B cell (primary cell): ENCODE measurements at regions not wholly inside any gene's neighbourhood (a gene's known extent, or its start where the extent isn't known, plus 50 kb on each side); places are given as distances from the start of the nearest gene placed in this dataset.

ENCODE experiments used
- ATAC-seq: fragments of 200-7000 bp; cut with Tn5 transposase; one replicate; pipeline ENCODE4 v1.10.0; 2021; ENCODE audit warnings: low read depth, mild to moderate bottlenecking, moderate number of reproducible peaks, moderate library complexity
- CTCF ChIA-PET: fragments of 350-600 bp; sonication (Branson Sonifier 250); formaldehyde crosslinking; loops from one replicate; lab custom pipeline; 2021; ENCODE audit warnings: antibody characterized with exemption, inconsistent platforms; lab: Charles Lee
- POLR2A ChIA-PET: fragments of 350-600 bp; sonication (Branson Sonifier 250); formaldehyde crosslinking; loops from one replicate; lab custom pipeline; 2021; ENCODE audit warnings: antibody characterized with exemption; lab: Charles Lee
- DNase-seq: peaks from one replicate; pipeline ENCODE4 v3.0.0; 2013
- H2AFZ ChIP-seq: 2 replicates; pipeline ENCODE4 v1.6.1; 2012; ENCODE audit warnings: mild to moderate bottlenecking, low read depth, low read length; ENCODE audit not compliant: insufficient read depth, poor library complexity, severe bottlenecking
- H3K27ac ChIP-seq, 2 donors: 1 replicate in 1 of 2; 2 replicates in 1 of 2; pipeline ENCODE4 v1.5.1; 2012 to 2013; ENCODE audit warnings: low read length in 2 of 2, mild to moderate bottlenecking in 2 of 2, moderate library complexity in 1 of 2
- H3K27me3 ChIP-seq, 4 experiments: fragments of 200-600 bp in 1 of 4; sonication (generic) in 1 of 4; replicated peaks in 1 of 4; 1 replicate in 2 of 4; 2 replicates in 2 of 4; pipeline versions ENCODE4 v1.6.1 to v1.7.0; 2013 to 2016; ENCODE audit warnings: low read length in 3 of 4, mild to moderate bottlenecking in 2 of 4, mixed read lengths in 1 of 4, moderate library complexity in 1 of 4; ENCODE audit not compliant: insufficient read depth in 4 of 4, control insufficient read depth in 3 of 4; ENCODE audit errors: control extremely low read depth in 1 of 4
- H3K36me3 ChIP-seq, 2 experiments: replicated peaks in 1 of 2; 1 replicate in 1 of 2; 2 replicates in 1 of 2; pipeline versions ENCODE4 v1.6.1 to v1.7.1; 2013; ENCODE audit warnings: low read length in 1 of 2; ENCODE audit not compliant: insufficient read depth in 2 of 2, control insufficient read depth in 1 of 2; ENCODE audit errors: control extremely low read depth in 1 of 2, extremely low read depth in 1 of 2
- H3K4me1 ChIP-seq, 2 donors: fragments of 200-600 bp in 1 of 2; sonication (generic) in 1 of 2; 1 replicate in 1 of 2; 2 replicates in 1 of 2; pipeline versions ENCODE4 v1.5.1 to v1.6.1; 2013 to 2017; ENCODE audit warnings: low read length in 2 of 2; ENCODE audit not compliant: control insufficient read depth in 2 of 2, insufficient read depth in 2 of 2
- H3K4me2 ChIP-seq: replicated peaks from 2 replicates; pipeline ENCODE3; 2012; ENCODE audit warnings: mild to moderate bottlenecking, low read depth, low read length; ENCODE audit not compliant: poor library complexity, severe bottlenecking
- H3K4me3 ChIP-seq, 5 experiments: fragments of 200-600 bp in 1 of 5; sonication (generic) in 1 of 5; 1 replicate in 3 of 5; 2 replicates in 2 of 5; pipeline versions ENCODE4 v1.5.1 to v1.7.0; 2011 to 2016; ENCODE audit warnings: low read length in 4 of 5, mild to moderate bottlenecking in 4 of 5, low read depth in 2 of 5, control low read depth in 1 of 5, moderate library complexity in 1 of 5; ENCODE audit not compliant: insufficient read depth in 1 of 5; ENCODE audit errors: control extremely low read depth in 1 of 5, extremely low read depth in 1 of 5
- H3K79me2 ChIP-seq: fragments of 200-600 bp; sonication (generic); one replicate; pipeline ENCODE4 v1.6.0; 2016; ENCODE audit warnings: low read length; ENCODE audit not compliant: control insufficient read depth, insufficient read depth
- H3K9ac ChIP-seq: fragments of 200-600 bp; sonication (generic); 2 replicates; pipeline ENCODE4 v1.6.1; 2017; ENCODE audit warnings: mild to moderate bottlenecking, low read length, moderate library complexity
- H3K9me3 ChIP-seq, 3 donors: one replicate each; pipeline versions ENCODE4 v1.6.1 to v1.7.1; 2013; ENCODE audit warnings: low read length in 2 of 3; ENCODE audit not compliant: control insufficient read depth in 2 of 3, insufficient read depth in 1 of 3; ENCODE audit errors: control extremely low read depth in 1 of 3
- H4K20me1 ChIP-seq: 2 replicates; pipeline ENCODE4 v1.6.0; 2012; ENCODE audit warnings: mild to moderate bottlenecking, low read length; ENCODE audit not compliant: insufficient read depth, control insufficient read depth, poor library complexity, severe bottlenecking
- H3K27ac Mint-ChIP-seq: one replicate; pipeline ENCODE4 v1.8.0; 2021; ENCODE audit warnings: mixed read lengths
- H3K27me3 Mint-ChIP-seq: one replicate; pipeline ENCODE4 v1.8.0; 2021; ENCODE audit warnings: mixed read lengths
- H3K4me1 Mint-ChIP-seq: one replicate; pipeline ENCODE4 v1.8.0; 2021; ENCODE audit warnings: mixed read lengths
- H3K4me3 Mint-ChIP-seq: one replicate; pipeline ENCODE4 v1.8.0; 2021; ENCODE audit warnings: mixed read lengths
- H3K9me3 Mint-ChIP-seq: one replicate; pipeline ENCODE4 v1.8.0; 2022; ENCODE audit warnings: mixed read lengths; ENCODE audit not compliant: insufficient read depth
- EZH2 ChIP-seq: IDR thresholded peaks from 2 replicates; pipeline ENCODE4 v1.6.1; 2012; ENCODE audit warnings: borderline replicate concordance, low read depth, mild to moderate bottlenecking, moderate library complexity, low read length; ENCODE audit not compliant: insufficient read depth, poor library complexity, severe bottlenecking
- WGBS: methylation state at CpG from one replicate; pipeline ENCODE4 v1.1.5; 2013; ENCODE audit warnings: missing lambda C conversion rate; ENCODE audit not compliant: insufficient coverage; 5-methylcytosine and 5-hydroxymethylcytosine counted together
- intact Hi-C: fragments of 100-400 bp; cut with micrococcal nuclease; formaldehyde crosslinking; loops from one replicate; pipeline ENCODE4 v1.10.0; 2022
- TF ChIP-seq, protein P1 (sequence below): fragments of 200-600 bp; IDR thresholded peaks from one replicate; pipeline ENCODE4 v1.8.0; 2022; ENCODE audit warnings: antibody characterized with exemption, mild to moderate bottlenecking

DNA sequence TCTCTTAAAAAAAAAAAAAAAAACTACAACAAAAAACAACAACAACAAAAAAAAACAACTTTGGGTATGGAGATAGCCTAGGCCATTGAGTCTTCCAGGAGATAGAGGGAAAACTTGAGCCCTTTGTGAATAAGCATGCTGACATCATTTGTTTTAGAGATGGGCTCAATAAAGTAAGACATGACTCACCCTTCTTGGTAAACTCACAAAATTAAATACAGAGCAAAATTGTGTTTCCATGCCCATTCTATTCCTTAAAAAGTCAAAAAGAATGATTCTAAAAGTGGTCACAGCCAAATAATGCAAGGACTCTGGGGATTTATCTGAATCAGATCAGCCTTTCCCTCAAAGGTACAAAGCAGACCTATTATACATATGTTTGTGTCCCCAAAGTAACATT, 117.4 kb downstream of the ETAA1 start:
- H3K4me3 Mint-ChIP-seq, result no peak overlapping the region
- no peaks in the 10 kb centered on the region for H3K4me1 ChIP-seq
- H3K9ac ChIP-seq, result no peak overlapping the region
- H3K9me3 ChIP-seq, result no peaks in the 10 kb centered on the region
- no peaks in the 10 kb centered on the region for H3K4me1 Mint-ChIP-seq
- no peaks in the 10 kb centered on the region for H3K27me3 Mint-ChIP-seq
- H3K27ac ChIP-seq, result no peak overlapping the region
- H4K20me1 ChIP-seq, result no peaks in the 10 kb centered on the region
- TF ChIP-seq, protein P1, sequence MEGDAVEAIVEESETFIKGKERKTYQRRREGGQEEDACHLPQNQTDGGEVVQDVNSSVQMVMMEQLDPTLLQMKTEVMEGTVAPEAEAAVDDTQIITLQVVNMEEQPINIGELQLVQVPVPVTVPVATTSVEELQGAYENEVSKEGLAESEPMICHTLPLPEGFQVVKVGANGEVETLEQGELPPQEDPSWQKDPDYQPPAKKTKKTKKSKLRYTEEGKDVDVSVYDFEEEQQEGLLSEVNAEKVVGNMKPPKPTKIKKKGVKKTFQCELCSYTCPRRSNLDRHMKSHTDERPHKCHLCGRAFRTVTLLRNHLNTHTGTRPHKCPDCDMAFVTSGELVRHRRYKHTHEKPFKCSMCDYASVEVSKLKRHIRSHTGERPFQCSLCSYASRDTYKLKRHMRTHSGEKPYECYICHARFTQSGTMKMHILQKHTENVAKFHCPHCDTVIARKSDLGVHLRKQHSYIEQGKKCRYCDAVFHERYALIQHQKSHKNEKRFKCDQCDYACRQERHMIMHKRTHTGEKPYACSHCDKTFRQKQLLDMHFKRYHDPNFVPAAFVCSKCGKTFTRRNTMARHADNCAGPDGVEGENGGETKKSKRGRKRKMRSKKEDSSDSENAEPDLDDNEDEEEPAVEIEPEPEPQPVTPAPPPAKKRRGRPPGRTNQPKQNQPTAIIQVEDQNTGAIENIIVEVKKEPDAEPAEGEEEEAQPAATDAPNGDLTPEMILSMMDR, result no peak
- TF ChIP-seq EZH2, result no peak
- H3K4me2 ChIP-seq, result no peak overlapping the region
- no peak overlapping the region for H3K27ac Mint-ChIP-seq
- no peak overlapping the region for H2AFZ ChIP-seq
- ATAC-seq (no peak), DNase-seq (no peak)
- no peak overlapping the region for H3K4me3 ChIP-seq
- no peaks in the 10 kb centered on the region for H3K36me3 ChIP-seq
- no peaks in the 10 kb centered on the region for H3K9me3 Mint-ChIP-seq
- intact Hi-C loops, result no loop called here
- POLR2A ChIA-PET, result no interaction called here
- CTCF ChIA-PET, result no interaction called here
- H3K27me3 ChIP-seq, result no peaks in the 10 kb centered on the region
- no peaks in the 10 kb centered on the region for H3K79me2 ChIP-seq

- TF ChIP-seq, protein P1, result no peak
- no peak for TF ChIP-seq EZH2
- CTCF ChIA-PET, result no interaction called here
- Histone ChIP-seq H3K9me3 (no peaks in the 10 kb centered on the region), H3K4me3 (no peak overlapping the region), H3K36me3 (no peaks in the 10 kb centered on the region), H3K9ac (no peak overlapping the region), H3K79me2 (no peaks in the 10 kb centered on the region), H3K4me2 (no peak overlapping the region), H3K4me1 (no peaks in the 10 kb centered on the region), H3K27ac (no peak overlapping the region), H4K20me1 (no peaks in the 10 kb centered on the region), H3K27me3 (no peaks in the 10 kb centered on the region), H2AFZ (no peak overlapping the region)
- DNase-seq (no peak), ATAC-seq (no peak)
- POLR2A ChIA-PET, result no interaction called here
- H3K9me3 Mint-ChIP-seq, result no peaks in the 10 kb centered on the region
- H3K27ac Mint-ChIP-seq, result no peak overlapping the region
- WGBS, result 88% methylated on average over 1 of the region's 7 CpGs
- no peaks in the 10 kb centered on the region for H3K27me3 Mint-ChIP-seq
- H3K4me1 Mint-ChIP-seq, result no peaks in the 10 kb centered on the region
- no peak overlapping the region for H3K4me3 Mint-ChIP-seq
- intact Hi-C loops, result no loop called here
Measured at GRCh38 chr2:67515056-67515455, 117.9 kb downstream of the ETAA1 start.
